ENCODE measurements at regions not wholly inside any gene's neighbourhood (a gene's known extent, or its start where the extent isn't known, plus 50 kb on each side); places are given as distances from the start of the nearest gene placed in this dataset.

- Mint-ChIP-seq H3K27ac (ENCODE audit: unreplicated experiment) (no peak overlapping the region), H3K9me3 (ENCODE audit: unreplicated experiment) (peaks cover 24% of the 10 kb centered on the region), H3K36me3 (ENCODE audit: unreplicated experiment) (no peaks in the 10 kb centered on the region), H3K4me1 (ENCODE audit: unreplicated experiment) (no peaks in the 10 kb centered on the region), H3K27me3 (ENCODE audit: unreplicated experiment) (no peaks in the 10 kb centered on the region), H3K4me3 (ENCODE audit: unreplicated experiment) (no peak overlapping the region)
- no peak for DNase-seq (ENCODE audit: extremely low spot score, unreplicated experiment)
- TF ChIP-seq CTCF (IDR thresholded peaks at IDR 0.05): no peak
Measured at GRCh38 chr12:82097877-82098276, 260.3 kb downstream of the CCDC59 start.

- no peaks in the 10 kb centered on the region for H3K4me1 Mint-ChIP-seq (ENCODE audit: unreplicated experiment)
- no peak overlapping the region for H3K4me3 Mint-ChIP-seq (ENCODE audit: unreplicated experiment)
- no peak for DNase-seq (ENCODE audit: extremely low spot score, unreplicated experiment)
- H3K9me3 Mint-ChIP-seq (ENCODE audit: unreplicated experiment): peaks cover 24% of the 10 kb centered on the region
- no peaks in the 10 kb centered on the region for H3K36me3 Mint-ChIP-seq (ENCODE audit: unreplicated experiment)
- H3K27ac Mint-ChIP-seq (ENCODE audit: unreplicated experiment): no peak overlapping the region
- no peak for TF ChIP-seq CTCF (IDR thresholded peaks at IDR 0.05)
- H3K27me3 Mint-ChIP-seq (ENCODE audit: unreplicated experiment): no peaks in the 10 kb centered on the region
Measured at GRCh38 chr12:82097438-82097837, 260.7 kb downstream of the CCDC59 start.

GRCh38 chr12:82090165-82090564 is 268.0 kb downstream of the CCDC59 start:
- Mint-ChIP-seq H3K27me3 (ENCODE audit: unreplicated experiment) (no peaks in the 10 kb centered on the region), H3K36me3 (ENCODE audit: unreplicated experiment) (no peaks in the 10 kb centered on the region), H3K4me1 (ENCODE audit: unreplicated experiment) (no peaks in the 10 kb centered on the region), H3K27ac (ENCODE audit: unreplicated experiment) (no peak overlapping the region), H3K4me3 (ENCODE audit: unreplicated experiment) (no peak overlapping the region), H3K9me3 (ENCODE audit: unreplicated experiment) (peaks cover 20% of the 10 kb centered on the region)
- DNase-seq (ENCODE audit: extremely low spot score, unreplicated experiment): no peak
- TF ChIP-seq CTCF (IDR thresholded peaks at IDR 0.05): no peak

- no peaks in the 10 kb centered on the region for H3K36me3 Mint-ChIP-seq (ENCODE audit: unreplicated experiment)
- no peak for TF ChIP-seq CTCF (IDR thresholded peaks at IDR 0.05)
- no peak for DNase-seq (ENCODE audit: extremely low spot score, unreplicated experiment)
- H3K27ac Mint-ChIP-seq (ENCODE audit: unreplicated experiment): no peak overlapping the region
- H3K27me3 Mint-ChIP-seq (ENCODE audit: unreplicated experiment): no peaks in the 10 kb centered on the region
- H3K4me3 Mint-ChIP-seq (ENCODE audit: unreplicated experiment): no peak overlapping the region
- H3K9me3 Mint-ChIP-seq (ENCODE audit: unreplicated experiment): peaks cover 19% of the 10 kb centered on the region
- H3K4me1 Mint-ChIP-seq (ENCODE audit: unreplicated experiment): no peaks in the 10 kb centered on the region
Measured at GRCh38 chr12:82089369-82090121, 268.6 kb downstream of the CCDC59 start.

GRCh38 chr12:82082501-82082900 is 275.7 kb downstream of the CCDC59 start:
- Mint-ChIP-seq H3K4me3 (ENCODE audit: unreplicated experiment) (no peak overlapping the region), H3K27me3 (ENCODE audit: unreplicated experiment) (no peaks in the 10 kb centered on the region), H3K4me1 (ENCODE audit: unreplicated experiment) (no peaks in the 10 kb centered on the region), H3K36me3 (ENCODE audit: unreplicated experiment) (no peaks in the 10 kb centered on the region), H3K9me3 (ENCODE audit: unreplicated experiment) (peaks cover 31% of the 10 kb centered on the region), H3K27ac (ENCODE audit: unreplicated experiment) (no peak overlapping the region)
- no peak for DNase-seq (ENCODE audit: extremely low spot score, unreplicated experiment)
- TF ChIP-seq CTCF (IDR thresholded peaks at IDR 0.05): no peak

Measured in osteocyte (in vitro differentiated cells).